Liver (tissue), 3 donors: ENCODE measurements at regions not wholly inside any gene's neighbourhood (a gene's known extent, or its start where the extent isn't known, plus 50 kb on each side); places are given as distances from the start of the nearest gene placed in this dataset.

Experiments
- ATF3 ChIP-seq: IDR thresholded peaks from 2 replicates; pipeline ENCODE4 v1.6.1; 2016; ENCODE audit warnings: antibody characterized with exemption
- EGR1 ChIP-seq, 2 donors: IDR thresholded peaks; 2 replicates each; pipeline ENCODE4 v1.6.1; 2016 to 2018; ENCODE audit warnings: antibody characterized with exemption in 2 of 2, low read depth in 2 of 2
- FOXA1 ChIP-seq: IDR thresholded peaks from 2 replicates; pipeline ENCODE4 v1.6.1; 2016; ENCODE audit warnings: antibody characterized with exemption
- HNF4A ChIP-seq, 2 donors: conservative IDR thresholded peaks; 2 replicates each; pipeline ENCODE4 v1.6.1; 2016; ENCODE audit warnings: antibody characterized with exemption in 2 of 2, mild to moderate bottlenecking in 2 of 2
- JUND ChIP-seq, 2 donors: IDR thresholded peaks; 2 replicates each; pipeline ENCODE4 v1.6.1; 2016; ENCODE audit warnings: antibody characterized with exemption in 2 of 2
- RAD21 ChIP-seq, 2 donors: IDR thresholded peaks; 2 replicates each; pipeline ENCODE4 v1.6.1; 2016; ENCODE audit warnings: antibody characterized with exemption in 2 of 2, mild to moderate bottlenecking in 2 of 2
- REST ChIP-seq: IDR thresholded peaks from 2 replicates; pipeline ENCODE4 v1.6.1; 2016; ENCODE audit warnings: antibody characterized with exemption, mild to moderate bottlenecking
- RXRA ChIP-seq, 2 donors: IDR thresholded peaks; 2 replicates each; pipeline ENCODE4 v1.6.1; 2017 to 2018; ENCODE audit warnings: antibody characterized with exemption in 2 of 2, mild to moderate bottlenecking in 1 of 2
- SP1 ChIP-seq: IDR thresholded peaks from 2 replicates; pipeline ENCODE4 v1.6.1; 2018; ENCODE audit warnings: antibody characterized with exemption, mild to moderate bottlenecking
- TAF1 ChIP-seq: conservative IDR thresholded peaks from 2 replicates; pipeline ENCODE4 v1.6.1; 2016; ENCODE audit warnings: antibody characterized with exemption, mild to moderate bottlenecking
- YY1 ChIP-seq: IDR thresholded peaks from 2 replicates; pipeline ENCODE4 v1.6.1; 2016; ENCODE audit warnings: antibody characterized with exemption, mild to moderate bottlenecking
- TF ChIP-seq, protein P1 (sequence below): fragments of 150-350 bp; IDR thresholded peaks from 2 replicates; pipeline ENCODE4 v1.5.1; 2017; ENCODE audit warnings: improper control_type of control experiment, low read depth, low read length; ENCODE audit not compliant: missing input control
- TF ChIP-seq, protein P2 (sequence below): IDR thresholded peaks from 2 replicates; pipeline ENCODE4 v1.6.1; 2016; ENCODE audit warnings: antibody characterized with exemption
- TF ChIP-seq, protein P3 (sequence below): IDR thresholded peaks from 2 replicates; pipeline ENCODE4 v1.6.1; 2016; ENCODE audit warnings: antibody characterized with exemption
- donor health status: healthy.
- donor health status: healthy.

DNA sequence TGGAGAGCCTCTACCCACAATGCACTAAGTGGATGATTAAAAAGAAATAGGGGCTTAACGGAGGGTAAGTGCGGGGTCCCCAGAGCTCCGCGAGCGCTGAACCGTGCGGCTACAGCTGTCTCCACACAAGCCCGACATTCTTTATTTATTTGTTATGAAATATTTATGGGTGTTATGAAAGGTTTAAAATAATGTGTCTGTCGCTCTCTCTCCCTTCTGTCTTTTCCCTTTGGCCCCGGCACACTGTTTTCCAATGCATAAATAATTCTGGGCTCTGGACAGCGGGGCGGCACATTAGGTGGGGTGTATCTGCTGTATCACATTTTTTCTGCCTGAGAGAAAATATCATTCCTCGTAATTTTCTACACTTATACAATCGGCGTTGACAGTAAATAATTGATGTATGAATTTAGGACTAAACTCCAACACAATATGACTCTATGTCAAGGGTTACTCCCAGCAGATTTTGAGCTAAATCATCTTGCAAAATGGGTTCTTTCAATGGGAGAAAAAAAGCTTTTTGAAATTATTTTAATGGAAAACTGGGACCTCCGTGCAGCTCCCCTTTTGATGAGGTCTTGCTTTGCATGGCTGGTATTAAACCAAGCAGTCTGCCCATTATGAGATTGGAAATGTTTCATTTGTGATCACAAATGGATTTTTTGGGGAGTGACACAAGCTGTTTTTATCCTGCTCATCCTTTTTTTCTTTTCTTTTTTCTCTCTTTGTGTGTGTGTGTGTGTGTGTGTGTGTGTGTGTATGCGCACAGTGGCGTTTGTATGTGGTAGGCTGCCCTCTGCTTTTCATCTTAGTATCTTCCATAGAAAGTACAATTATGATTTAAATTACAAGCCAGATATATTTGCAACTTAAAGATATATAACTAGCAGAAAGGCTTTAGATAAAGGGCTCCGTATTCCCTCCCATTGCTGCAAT, 370.6 kb upstream of the IRX4 start:
- TF ChIP-seq, protein P1, sequence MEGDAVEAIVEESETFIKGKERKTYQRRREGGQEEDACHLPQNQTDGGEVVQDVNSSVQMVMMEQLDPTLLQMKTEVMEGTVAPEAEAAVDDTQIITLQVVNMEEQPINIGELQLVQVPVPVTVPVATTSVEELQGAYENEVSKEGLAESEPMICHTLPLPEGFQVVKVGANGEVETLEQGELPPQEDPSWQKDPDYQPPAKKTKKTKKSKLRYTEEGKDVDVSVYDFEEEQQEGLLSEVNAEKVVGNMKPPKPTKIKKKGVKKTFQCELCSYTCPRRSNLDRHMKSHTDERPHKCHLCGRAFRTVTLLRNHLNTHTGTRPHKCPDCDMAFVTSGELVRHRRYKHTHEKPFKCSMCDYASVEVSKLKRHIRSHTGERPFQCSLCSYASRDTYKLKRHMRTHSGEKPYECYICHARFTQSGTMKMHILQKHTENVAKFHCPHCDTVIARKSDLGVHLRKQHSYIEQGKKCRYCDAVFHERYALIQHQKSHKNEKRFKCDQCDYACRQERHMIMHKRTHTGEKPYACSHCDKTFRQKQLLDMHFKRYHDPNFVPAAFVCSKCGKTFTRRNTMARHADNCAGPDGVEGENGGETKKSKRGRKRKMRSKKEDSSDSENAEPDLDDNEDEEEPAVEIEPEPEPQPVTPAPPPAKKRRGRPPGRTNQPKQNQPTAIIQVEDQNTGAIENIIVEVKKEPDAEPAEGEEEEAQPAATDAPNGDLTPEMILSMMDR = no peak
- TF ChIP-seq JUND (IDR thresholded peaks at IDR 0.05) = no peak
- no peak for TF ChIP-seq RAD21 (IDR thresholded peaks at IDR 0.05)
- TF ChIP-seq, protein P2, sequence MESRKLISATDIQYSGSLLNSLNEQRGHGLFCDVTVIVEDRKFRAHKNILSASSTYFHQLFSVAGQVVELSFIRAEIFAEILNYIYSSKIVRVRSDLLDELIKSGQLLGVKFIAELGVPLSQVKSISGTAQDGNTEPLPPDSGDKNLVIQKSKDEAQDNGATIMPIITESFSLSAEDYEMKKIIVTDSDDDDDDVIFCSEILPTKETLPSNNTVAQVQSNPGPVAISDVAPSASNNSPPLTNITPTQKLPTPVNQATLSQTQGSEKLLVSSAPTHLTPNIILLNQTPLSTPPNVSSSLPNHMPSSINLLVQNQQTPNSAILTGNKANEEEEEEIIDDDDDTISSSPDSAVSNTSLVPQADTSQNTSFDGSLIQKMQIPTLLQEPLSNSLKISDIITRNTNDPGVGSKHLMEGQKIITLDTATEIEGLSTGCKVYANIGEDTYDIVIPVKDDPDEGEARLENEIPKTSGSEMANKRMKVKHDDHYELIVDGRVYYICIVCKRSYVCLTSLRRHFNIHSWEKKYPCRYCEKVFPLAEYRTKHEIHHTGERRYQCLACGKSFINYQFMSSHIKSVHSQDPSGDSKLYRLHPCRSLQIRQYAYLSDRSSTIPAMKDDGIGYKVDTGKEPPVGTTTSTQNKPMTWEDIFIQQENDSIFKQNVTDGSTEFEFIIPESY = no peak
- TF ChIP-seq YY1 = no peak
- TF ChIP-seq REST = no peak
- TF ChIP-seq ATF3 = no peak
- no peak for TF ChIP-seq FOXA1
- TF ChIP-seq, protein P3, sequence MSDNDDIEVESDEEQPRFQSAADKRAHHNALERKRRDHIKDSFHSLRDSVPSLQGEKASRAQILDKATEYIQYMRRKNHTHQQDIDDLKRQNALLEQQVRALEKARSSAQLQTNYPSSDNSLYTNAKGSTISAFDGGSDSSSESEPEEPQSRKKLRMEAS = no peak
- no peak for TF ChIP-seq SP1
- TF ChIP-seq TAF1 = no peak
- no peak for TF ChIP-seq EGR1 (IDR thresholded peaks at IDR 0.05; ENCODE audit: low read depth in 2 of 2)
- TF ChIP-seq RXRA (IDR thresholded peaks at IDR 0.05) = no peak
- no peak for TF ChIP-seq HNF4A (conservative IDR thresholded peaks at IDR 0.05)
